ENCODE measurements at regions not wholly inside any gene's neighbourhood (a gene's known extent, or its start where the extent isn't known, plus 50 kb on each side); places are given as distances from the start of the nearest gene placed in this dataset.

DNA sequence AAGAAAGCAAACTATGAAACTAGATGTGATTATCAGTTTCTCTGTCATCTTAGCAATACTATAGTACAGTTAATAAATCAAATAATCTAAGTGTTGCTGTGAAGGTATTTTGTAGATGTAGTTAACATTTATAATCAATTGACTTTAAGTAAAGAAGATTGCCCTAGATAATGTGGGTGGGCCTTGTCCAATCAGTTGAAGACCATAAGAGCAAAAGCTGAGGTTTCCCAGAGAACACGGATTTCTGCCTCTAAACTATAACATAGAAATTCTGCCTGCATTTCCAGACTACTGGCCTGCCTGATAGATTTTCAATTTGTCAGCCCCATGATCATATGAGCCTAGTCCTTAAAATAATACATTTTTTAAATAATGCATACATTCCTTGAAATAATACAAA, 222.9 kb downstream of the PCDH18 start:
- TF ChIP-seq ZC3H10 (CRISPR knock-in tag; IDR thresholded peaks at IDR 0.05) (no peak), ZNF70 (CRISPR knock-in tag; IDR thresholded peaks at IDR 0.05) (no peak), GLIS3 (CRISPR knock-in tag; IDR thresholded peaks at IDR 0.05) (no peak), ZNF565 (CRISPR knock-in tag; conservative IDR thresholded peaks at IDR 0.05; ENCODE audit: low read depth) (no peak), ZFP3 (CRISPR knock-in tag; IDR thresholded peaks at IDR 0.05) (no peak), BACH2 (CRISPR knock-in tag; IDR thresholded peaks at IDR 0.05; ENCODE audit: borderline replicate concordance) (no peak), POU6F1 (CRISPR knock-in tag; IDR thresholded peaks at IDR 0.05; ENCODE audit: borderline replicate concordance, low read depth) (no peak), TCF4 (CRISPR knock-in tag; IDR thresholded peaks at IDR 0.05; ENCODE audit: borderline replicate concordance) (no peak), SNAI2 (CRISPR knock-in tag; IDR thresholded peaks at IDR 0.05) (no peak), OSR1 (CRISPR knock-in tag; IDR thresholded peaks at IDR 0.05) (no peak), ISL1 (CRISPR knock-in tag; IDR thresholded peaks at IDR 0.05) (no peak), PPARA (CRISPR knock-in tag; IDR thresholded peaks at IDR 0.05; ENCODE audit: borderline replicate concordance) (no peak), ZNF8 (CRISPR knock-in tag; IDR thresholded peaks at IDR 0.05) (no peak), RARB (CRISPR knock-in tag; IDR thresholded peaks at IDR 0.05) (no peak), ESRRG (CRISPR knock-in tag; IDR thresholded peaks at IDR 0.05) (no peak), TOX (CRISPR knock-in tag; IDR thresholded peaks at IDR 0.05; ENCODE audit: borderline replicate concordance) (no peak)
- TF ChIP-seq, protein P1, sequence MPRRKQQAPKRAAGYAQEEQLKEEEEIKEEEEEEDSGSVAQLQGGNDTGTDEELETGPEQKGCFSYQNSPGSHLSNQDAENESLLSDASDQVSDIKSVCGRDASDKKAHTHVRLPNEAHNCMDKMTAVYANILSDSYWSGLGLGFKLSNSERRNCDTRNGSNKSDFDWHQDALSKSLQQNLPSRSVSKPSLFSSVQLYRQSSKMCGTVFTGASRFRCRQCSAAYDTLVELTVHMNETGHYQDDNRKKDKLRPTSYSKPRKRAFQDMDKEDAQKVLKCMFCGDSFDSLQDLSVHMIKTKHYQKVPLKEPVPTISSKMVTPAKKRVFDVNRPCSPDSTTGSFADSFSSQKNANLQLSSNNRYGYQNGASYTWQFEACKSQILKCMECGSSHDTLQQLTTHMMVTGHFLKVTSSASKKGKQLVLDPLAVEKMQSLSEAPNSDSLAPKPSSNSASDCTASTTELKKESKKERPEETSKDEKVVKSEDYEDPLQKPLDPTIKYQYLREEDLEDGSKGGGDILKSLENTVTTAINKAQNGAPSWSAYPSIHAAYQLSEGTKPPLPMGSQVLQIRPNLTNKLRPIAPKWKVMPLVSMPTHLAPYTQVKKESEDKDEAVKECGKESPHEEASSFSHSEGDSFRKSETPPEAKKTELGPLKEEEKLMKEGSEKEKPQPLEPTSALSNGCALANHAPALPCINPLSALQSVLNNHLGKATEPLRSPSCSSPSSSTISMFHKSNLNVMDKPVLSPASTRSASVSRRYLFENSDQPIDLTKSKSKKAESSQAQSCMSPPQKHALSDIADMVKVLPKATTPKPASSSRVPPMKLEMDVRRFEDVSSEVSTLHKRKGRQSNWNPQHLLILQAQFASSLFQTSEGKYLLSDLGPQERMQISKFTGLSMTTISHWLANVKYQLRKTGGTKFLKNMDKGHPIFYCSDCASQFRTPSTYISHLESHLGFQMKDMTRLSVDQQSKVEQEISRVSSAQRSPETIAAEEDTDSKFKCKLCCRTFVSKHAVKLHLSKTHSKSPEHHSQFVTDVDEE (CRISPR knock-in tag; IDR thresholded peaks at IDR 0.05) = no peak
- TF ChIP-seq, protein P2, sequence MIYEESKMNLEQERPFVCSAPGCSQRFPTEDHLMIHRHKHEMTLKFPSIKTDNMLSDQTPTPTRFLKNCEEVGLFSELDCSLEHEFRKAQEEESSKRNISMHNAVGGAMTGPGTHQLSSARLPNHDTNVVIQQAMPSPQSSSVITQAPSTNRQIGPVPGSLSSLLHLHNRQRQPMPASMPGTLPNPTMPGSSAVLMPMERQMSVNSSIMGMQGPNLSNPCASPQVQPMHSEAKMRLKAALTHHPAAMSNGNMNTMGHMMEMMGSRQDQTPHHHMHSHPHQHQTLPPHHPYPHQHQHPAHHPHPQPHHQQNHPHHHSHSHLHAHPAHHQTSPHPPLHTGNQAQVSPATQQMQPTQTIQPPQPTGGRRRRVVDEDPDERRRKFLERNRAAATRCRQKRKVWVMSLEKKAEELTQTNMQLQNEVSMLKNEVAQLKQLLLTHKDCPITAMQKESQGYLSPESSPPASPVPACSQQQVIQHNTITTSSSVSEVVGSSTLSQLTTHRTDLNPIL (CRISPR knock-in tag; IDR thresholded peaks at IDR 0.05; ENCODE audit: low read depth) = no peak
- no peak for ATAC-seq

DNA sequence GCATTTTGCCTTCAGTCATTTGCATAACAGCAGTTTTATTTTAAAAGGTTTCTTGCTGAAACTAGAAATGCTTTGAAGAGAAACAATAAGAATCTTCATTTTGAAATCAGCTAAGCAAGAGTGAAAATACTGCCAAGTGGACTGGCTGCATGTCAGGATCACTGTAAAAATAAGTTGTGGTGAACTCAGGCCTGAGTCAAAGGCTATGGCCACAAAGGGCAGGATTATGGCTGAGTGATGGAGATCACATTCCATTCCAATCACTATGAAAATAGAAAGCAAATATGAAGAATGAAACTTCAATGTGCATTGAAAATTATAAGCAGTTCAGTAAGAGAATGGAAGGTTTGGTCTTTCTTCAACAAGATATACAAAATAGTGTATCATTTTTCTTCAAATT, 224.5 kb downstream of the PCDH18 start:
- ATAC-seq = peak; percentile 41; the same call in 1 of the 3 replicates
- TF ChIP-seq OSR1 (CRISPR knock-in tag; IDR thresholded peaks at IDR 0.05) (no peak), BACH2 (CRISPR knock-in tag; IDR thresholded peaks at IDR 0.05; ENCODE audit: borderline replicate concordance) (no peak), ZNF565 (CRISPR knock-in tag; conservative IDR thresholded peaks at IDR 0.05; ENCODE audit: low read depth) (no peak), ZFP3 (CRISPR knock-in tag; IDR thresholded peaks at IDR 0.05) (no peak), POU6F1 (CRISPR knock-in tag; IDR thresholded peaks at IDR 0.05; ENCODE audit: borderline replicate concordance, low read depth) (no peak), GLIS3 (CRISPR knock-in tag; IDR thresholded peaks at IDR 0.05) (no peak), ZFP30 (CRISPR knock-in tag; IDR thresholded peaks at IDR 0.05) (no peak), ISL1 (CRISPR knock-in tag; IDR thresholded peaks at IDR 0.05) (no peak), TCF4 (CRISPR knock-in tag; IDR thresholded peaks at IDR 0.05; ENCODE audit: borderline replicate concordance) (no peak), RARB (CRISPR knock-in tag; IDR thresholded peaks at IDR 0.05) (no peak), CSRNP3 (CRISPR knock-in tag; IDR thresholded peaks at IDR 0.05) (no peak), ZNF8 (CRISPR knock-in tag; IDR thresholded peaks at IDR 0.05) (no peak), ARNTL (CRISPR knock-in tag; IDR thresholded peaks at IDR 0.05; ENCODE audit: borderline replicate concordance, low read depth) (no peak)
- TF ChIP-seq, protein P3, sequence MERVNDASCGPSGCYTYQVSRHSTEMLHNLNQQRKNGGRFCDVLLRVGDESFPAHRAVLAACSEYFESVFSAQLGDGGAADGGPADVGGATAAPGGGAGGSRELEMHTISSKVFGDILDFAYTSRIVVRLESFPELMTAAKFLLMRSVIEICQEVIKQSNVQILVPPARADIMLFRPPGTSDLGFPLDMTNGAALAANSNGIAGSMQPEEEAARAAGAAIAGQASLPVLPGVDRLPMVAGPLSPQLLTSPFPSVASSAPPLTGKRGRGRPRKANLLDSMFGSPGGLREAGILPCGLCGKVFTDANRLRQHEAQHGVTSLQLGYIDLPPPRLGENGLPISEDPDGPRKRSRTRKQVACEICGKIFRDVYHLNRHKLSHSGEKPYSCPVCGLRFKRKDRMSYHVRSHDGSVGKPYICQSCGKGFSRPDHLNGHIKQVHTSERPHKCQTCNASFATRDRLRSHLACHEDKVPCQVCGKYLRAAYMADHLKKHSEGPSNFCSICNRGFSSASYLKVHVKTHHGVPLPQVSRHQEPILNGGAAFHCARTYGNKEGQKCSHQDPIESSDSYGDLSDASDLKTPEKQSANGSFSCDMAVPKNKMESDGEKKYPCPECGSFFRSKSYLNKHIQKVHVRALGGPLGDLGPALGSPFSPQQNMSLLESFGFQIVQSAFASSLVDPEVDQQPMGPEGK (CRISPR knock-in tag; IDR thresholded peaks at IDR 0.05; ENCODE audit: borderline replicate concordance) = no peak
- TF ChIP-seq, protein P1 (CRISPR knock-in tag; IDR thresholded peaks at IDR 0.05) = no peak
- TF ChIP-seq, protein P2 (CRISPR knock-in tag; IDR thresholded peaks at IDR 0.05; ENCODE audit: low read depth) = no peak

Data from SK-N-SH treated with all-trans-retinoic acid at 6 μM for 48 hours (cell line).